Cardiac muscle cell (in vitro differentiated cells and primary cell): ENCODE measurements at regions not wholly inside any gene's neighbourhood (a gene's known extent, or its start where the extent isn't known, plus 50 kb on each side); places are given as distances from the start of the nearest gene placed in this dataset.
"Not testable (repeated sequence)": the region's sequence is repeated elsewhere in the genome, so short reads cannot be mapped to it uniquely, and the experiment has no call there.

Source experiments
- DNase-seq, 2 donors: peaks; one replicate each; pipeline versions ENCODE4 v3.0.0 to v3.0.0-alpha.2; 2010 to 2017; ENCODE audit warnings: low read depth in 1 of 2, low spot score in 1 of 2
- H3K27ac ChIP-seq: fragments of 200-600 bp; sonication (generic); 2 replicates; pipeline ENCODE4 v1.5.1; 2016
- H3K27me3 ChIP-seq: fragments of 200-600 bp; sonication (generic); 2 replicates; pipeline ENCODE4 v1.6.0; 2016; ENCODE audit warnings: control low read depth
- H3K36me3 ChIP-seq: fragments of 200-600 bp; sonication (generic); 2 replicates; pipeline ENCODE4 v1.5.1; 2016; ENCODE audit warnings: control low read depth
- H3K4me1 ChIP-seq: fragments of 200-600 bp; sonication (generic); 2 replicates; pipeline ENCODE4 v1.8.1; 2017; ENCODE audit warnings: low read depth, mild to moderate bottlenecking, mixed run types
- H3K4me3 ChIP-seq: fragments of 200-600 bp; sonication (generic); 2 replicates; pipeline ENCODE4 v1.5.1; 2016; ENCODE audit warnings: mild to moderate bottlenecking
- H3K9me3 ChIP-seq: fragments of 200-600 bp; sonication (generic); 2 replicates; pipeline ENCODE4 v1.5.1; 2017; ENCODE audit warnings: low read depth, mild to moderate bottlenecking, control low read depth
- CTCF ChIP-seq: IDR thresholded peaks from 2 replicates; pipeline ENCODE4 v1.5.1; 2012; ENCODE audit warnings: low read depth, mild to moderate bottlenecking, low read length

GRCh38 chr7:52749880-52750279, 285.6 kb upstream of the POM121L12 start:
- Histone ChIP-seq H3K27ac (no peak overlapping the region), H3K4me3 (no peak overlapping the region), H3K27me3 (no peaks in the 10 kb centered on the region), H3K36me3 (no peaks in the 10 kb centered on the region), H3K9me3 (no peaks in the 10 kb centered on the region), H3K4me1 (no peaks in the 10 kb centered on the region)
- no peak for TF ChIP-seq CTCF
- DNase-seq: no peak

- Histone ChIP-seq H3K27ac (no peak overlapping the region), H3K4me1 (no peaks in the 10 kb centered on the region), H3K36me3 (no peaks in the 10 kb centered on the region), H3K27me3 (no peaks in the 10 kb centered on the region), H3K4me3 (no peak overlapping the region), H3K9me3 (no peaks in the 10 kb centered on the region)
- DNase-seq: no peak
- TF ChIP-seq CTCF: no peak
These were observed 287.6 kb upstream of the POM121L12 start for GRCh38 chr7:52747817-52748216.

- H3K9me3 ChIP-seq: no peaks in the 10 kb centered on the region
- no peak for TF ChIP-seq CTCF
- H3K4me3 ChIP-seq: no peak overlapping the region
- H3K27me3 ChIP-seq: no peaks in the 10 kb centered on the region
- DNase-seq: no peak
- H3K4me1 ChIP-seq: no peaks in the 10 kb centered on the region
- no peak overlapping the region for H3K27ac ChIP-seq
- no peaks in the 10 kb centered on the region for H3K36me3 ChIP-seq
These were observed 293.7 kb upstream of the POM121L12 start for GRCh38 chr7:52741670-52742290.

- no peak for TF ChIP-seq CTCF
- Histone ChIP-seq H3K9me3 (no peaks in the 10 kb centered on the region), H3K4me1 (no peaks in the 10 kb centered on the region), H3K4me3 (no peak overlapping the region), H3K36me3 (no peaks in the 10 kb centered on the region), H3K27ac (no peak overlapping the region), H3K27me3 (no peaks in the 10 kb centered on the region)
- no peak for DNase-seq
These were observed 299.8 kb upstream of the POM121L12 start for GRCh38 chr7:52735656-52736055.

- not testable (repeated sequence) for H3K27ac ChIP-seq, DNase-seq, H3K4me1 ChIP-seq, H3K27me3 ChIP-seq, H3K36me3 ChIP-seq, H3K4me3 ChIP-seq, H3K9me3 ChIP-seq
These were observed 306.8 kb upstream of the POM121L12 start for GRCh38 chr7:52728683-52729082.

- no peaks in the 10 kb centered on the region for H3K4me1 ChIP-seq
- H3K27ac ChIP-seq: no peak overlapping the region
- no peak for TF ChIP-seq CTCF
- H3K27me3 ChIP-seq: no peaks in the 10 kb centered on the region
- no peak overlapping the region for H3K4me3 ChIP-seq
- H3K36me3 ChIP-seq: no peaks in the 10 kb centered on the region
- DNase-seq: no peak
- no peaks in the 10 kb centered on the region for H3K9me3 ChIP-seq
These were observed 307.8 kb upstream of the POM121L12 start for GRCh38 chr7:52727632-52728031.
